Neural progenitor cell (in vitro differentiated cells): ENCODE measurements at regions not wholly inside any gene's neighbourhood (a gene's known extent, or its start where the extent isn't known, plus 50 kb on each side); places are given as distances from the start of the nearest gene placed in this dataset.

ENCODE experiments used
- DNase-seq: peaks from one replicate; pipeline ENCODE4 v3.0.0-alpha.2; 2016; ENCODE audit warnings: low spot score
- H2AFZ ChIP-seq: fragments of 200-600 bp; sonication (generic); replicated peaks from 2 replicates; pipeline ENCODE4 v1.6.1; 2016; ENCODE audit warnings: antibody characterized with exemption
- H3F3A ChIP-seq: fragments of 200-600 bp; sonication (generic); 2 replicates; pipeline ENCODE4 v1.6.1; 2016; ENCODE audit warnings: antibody characterized with exemption, low read depth
- H3K27ac ChIP-seq: fragments of 200-600 bp; sonication (generic); 2 replicates; pipeline ENCODE4 v1.5.1; 2016; ENCODE audit warnings: mild to moderate bottlenecking
- H3K27me3 ChIP-seq: fragments of 200-600 bp; sonication (generic); 2 replicates; pipeline ENCODE4 v1.6.1; 2016; ENCODE audit warnings: mild to moderate bottlenecking, moderate library complexity
- H3K36me3 ChIP-seq: fragments of 200-600 bp; sonication (generic); 2 replicates; pipeline ENCODE4 v1.5.1; 2016
- H3K4me1 ChIP-seq: fragments of 200-600 bp; sonication (generic); 2 replicates; pipeline ENCODE4 v1.6.1; 2016; ENCODE audit warnings: mixed run types
- H3K4me2 ChIP-seq: fragments of 200-600 bp; sonication (generic); 2 replicates; pipeline ENCODE4 v1.6.1; 2016
- H3K4me3 ChIP-seq: fragments of 200-600 bp; sonication (generic); 2 replicates; pipeline ENCODE4 v1.5.1; 2016
- H3K79me2 ChIP-seq: fragments of 200-600 bp; sonication (generic); 2 replicates; pipeline ENCODE4 v1.6.1; 2016; ENCODE audit warnings: low read depth
- H3K9ac ChIP-seq: fragments of 200-600 bp; sonication (generic); 2 replicates; pipeline ENCODE4 v1.6.1; 2016
- H3K9me3 ChIP-seq: fragments of 200-600 bp; sonication (generic); 2 replicates; pipeline ENCODE4 v1.5.1; 2016; ENCODE audit warnings: low read depth
- H4K20me1 ChIP-seq: fragments of 200-600 bp; sonication (generic); 2 replicates; pipeline ENCODE4 v1.6.1; 2016; ENCODE audit warnings: low read depth
- H3K27ac Mint-ChIP-seq: 3 replicates; pipeline ENCODE4 v1.8.0; 2021; ENCODE audit warnings: mixed read lengths
- H3K27me3 Mint-ChIP-seq: 2 replicates; pipeline ENCODE4 v1.8.0; 2022; ENCODE audit warnings: low read depth, mild to moderate bottlenecking, inconsistent platforms, moderate library complexity, mixed read lengths; ENCODE audit not compliant: insufficient read depth
- H3K36me3 Mint-ChIP-seq: 3 replicates; pipeline ENCODE4 v1.8.0; 2021; ENCODE audit warnings: mixed read lengths
- H3K4me1 Mint-ChIP-seq: 3 replicates; pipeline ENCODE4 v1.8.0; 2021; ENCODE audit warnings: mixed read lengths
- H3K4me3 Mint-ChIP-seq: 3 replicates; pipeline ENCODE4 v1.8.0; 2021; ENCODE audit warnings: mild to moderate bottlenecking, moderate library complexity, mixed read lengths
- H3K9me3 Mint-ChIP-seq: 3 replicates; pipeline ENCODE4 v1.8.0; 2020; ENCODE audit warnings: mixed read lengths
- EZH2 ChIP-seq: fragments of 200-600 bp; sonication (generic); IDR thresholded peaks from 2 replicates; pipeline ENCODE4 v1.6.1; 2017; ENCODE audit warnings: antibody characterized with exemption, mild to moderate bottlenecking, moderate library complexity
- EZH2phosphoT487 ChIP-seq: fragments of 200-600 bp; sonication (generic); IDR thresholded peaks from 2 replicates; pipeline ENCODE4 v1.6.1; 2017; ENCODE audit warnings: antibody characterized with exemption
- TF ChIP-seq, protein P1 (sequence below): fragments of 200-600 bp; sonication (generic); IDR thresholded peaks from 2 replicates; pipeline ENCODE4 v1.5.1; 2017; ENCODE audit warnings: antibody characterized with exemption, mild to moderate bottlenecking

DNA sequence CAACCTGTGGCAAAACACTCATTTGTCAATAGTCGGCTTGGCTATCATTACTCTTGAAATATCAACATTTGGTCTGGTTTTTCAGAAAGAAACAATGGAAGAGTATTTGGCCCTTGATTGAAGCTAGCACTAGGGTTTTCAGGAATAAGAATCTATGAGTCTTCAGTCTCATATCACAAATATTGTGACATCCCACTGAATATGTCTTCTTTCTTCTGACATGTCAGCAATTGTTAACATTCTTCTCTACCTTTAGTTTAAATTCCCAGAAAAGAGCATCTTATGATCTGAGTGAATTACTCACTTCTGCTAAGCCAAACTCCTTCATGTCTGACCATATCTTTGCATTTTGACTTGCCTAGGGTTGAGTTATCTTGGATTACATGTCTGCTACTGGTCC is 435.2 kb upstream of the SEMA3D start:
- Histone ChIP-seq H3K4me3 (no peak overlapping the region), H3F3A (no peaks in the 10 kb centered on the region), H3K4me1 (no peaks in the 10 kb centered on the region), H3K36me3 (no peaks in the 10 kb centered on the region), H4K20me1 (no peaks in the 10 kb centered on the region), H3K4me2 (no peak overlapping the region), H3K9ac (no peak overlapping the region), H3K79me2 (no peaks in the 10 kb centered on the region), H3K27ac (no peak overlapping the region), H3K27me3 (no peaks in the 10 kb centered on the region), H3K9me3 (peaks cover 4% of the 10 kb centered on the region), H2AFZ (no peak overlapping the region)
- Mint-ChIP-seq H3K36me3 (no peaks in the 10 kb centered on the region), H3K9me3 (no peaks in the 10 kb centered on the region), H3K27ac (no peak overlapping the region), H3K4me1 (no peaks in the 10 kb centered on the region), H3K27me3 (no peaks in the 10 kb centered on the region), H3K4me3 (no peak overlapping the region)
- DNase-seq, result no peak
- TF ChIP-seq, protein P1, sequence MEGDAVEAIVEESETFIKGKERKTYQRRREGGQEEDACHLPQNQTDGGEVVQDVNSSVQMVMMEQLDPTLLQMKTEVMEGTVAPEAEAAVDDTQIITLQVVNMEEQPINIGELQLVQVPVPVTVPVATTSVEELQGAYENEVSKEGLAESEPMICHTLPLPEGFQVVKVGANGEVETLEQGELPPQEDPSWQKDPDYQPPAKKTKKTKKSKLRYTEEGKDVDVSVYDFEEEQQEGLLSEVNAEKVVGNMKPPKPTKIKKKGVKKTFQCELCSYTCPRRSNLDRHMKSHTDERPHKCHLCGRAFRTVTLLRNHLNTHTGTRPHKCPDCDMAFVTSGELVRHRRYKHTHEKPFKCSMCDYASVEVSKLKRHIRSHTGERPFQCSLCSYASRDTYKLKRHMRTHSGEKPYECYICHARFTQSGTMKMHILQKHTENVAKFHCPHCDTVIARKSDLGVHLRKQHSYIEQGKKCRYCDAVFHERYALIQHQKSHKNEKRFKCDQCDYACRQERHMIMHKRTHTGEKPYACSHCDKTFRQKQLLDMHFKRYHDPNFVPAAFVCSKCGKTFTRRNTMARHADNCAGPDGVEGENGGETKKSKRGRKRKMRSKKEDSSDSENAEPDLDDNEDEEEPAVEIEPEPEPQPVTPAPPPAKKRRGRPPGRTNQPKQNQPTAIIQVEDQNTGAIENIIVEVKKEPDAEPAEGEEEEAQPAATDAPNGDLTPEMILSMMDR, result no peak
- TF ChIP-seq EZH2 (no peak), EZH2phosphoT487 (no peak)

DNA sequence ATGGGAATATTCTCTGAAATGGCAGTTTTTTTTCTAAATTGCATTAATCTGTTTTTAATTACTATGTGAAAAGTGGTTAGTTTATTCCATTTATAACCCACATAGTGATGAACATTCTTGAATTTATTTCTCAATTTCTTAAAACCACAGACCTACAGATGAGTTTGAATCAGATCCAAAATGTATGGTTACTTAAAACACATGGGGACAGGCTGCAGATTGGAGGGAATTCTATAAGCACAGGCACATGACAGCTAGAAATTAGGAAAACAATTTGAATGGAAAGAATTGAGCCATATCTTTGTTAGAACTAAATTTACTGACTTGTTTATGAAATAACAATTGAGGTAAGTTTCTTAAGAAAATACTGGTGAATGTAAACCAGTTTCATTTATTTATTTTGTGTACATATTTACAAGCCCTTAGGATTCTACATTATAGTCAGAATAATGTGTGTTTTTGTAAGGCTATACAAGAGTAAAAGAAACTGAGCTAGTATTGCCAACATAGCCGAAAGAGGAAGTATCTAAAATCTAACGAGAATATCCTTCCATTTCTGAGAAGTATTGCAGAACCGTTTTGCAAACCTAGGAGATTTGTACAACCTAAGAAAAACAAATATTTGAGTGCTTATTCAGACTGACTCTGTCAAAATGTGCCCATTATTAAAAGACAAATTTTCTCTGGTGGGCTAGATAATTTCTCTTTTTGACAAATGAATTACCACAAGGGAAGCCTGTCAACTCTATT is 434.3 kb upstream of the SEMA3D start:
- no peaks in the 10 kb centered on the region for H4K20me1 ChIP-seq
- Mint-ChIP-seq H3K27ac (no peak overlapping the region), H3K9me3 (no peaks in the 10 kb centered on the region), H3K4me1 (no peaks in the 10 kb centered on the region), H3K27me3 (no peaks in the 10 kb centered on the region), H3K4me3 (no peak overlapping the region), H3K36me3 (no peaks in the 10 kb centered on the region)
- no peaks in the 10 kb centered on the region for H3F3A ChIP-seq
- peaks cover 4% of the 10 kb centered on the region for H3K9me3 ChIP-seq
- H3K4me2 ChIP-seq, result no peak overlapping the region
- no peak overlapping the region for H3K9ac ChIP-seq
- H3K79me2 ChIP-seq, result no peaks in the 10 kb centered on the region
- H3K4me1 ChIP-seq, result no peaks in the 10 kb centered on the region
- TF ChIP-seq EZH2 (no peak), EZH2phosphoT487 (no peak)
- TF ChIP-seq, protein P1, result no peak
- no peaks in the 10 kb centered on the region for H3K36me3 ChIP-seq
- H2AFZ ChIP-seq, result no peak overlapping the region
- no peaks in the 10 kb centered on the region for H3K27me3 ChIP-seq
- H3K4me3 ChIP-seq, result no peak overlapping the region
- no peak overlapping the region for H3K27ac ChIP-seq
- DNase-seq, result no peak

DNA sequence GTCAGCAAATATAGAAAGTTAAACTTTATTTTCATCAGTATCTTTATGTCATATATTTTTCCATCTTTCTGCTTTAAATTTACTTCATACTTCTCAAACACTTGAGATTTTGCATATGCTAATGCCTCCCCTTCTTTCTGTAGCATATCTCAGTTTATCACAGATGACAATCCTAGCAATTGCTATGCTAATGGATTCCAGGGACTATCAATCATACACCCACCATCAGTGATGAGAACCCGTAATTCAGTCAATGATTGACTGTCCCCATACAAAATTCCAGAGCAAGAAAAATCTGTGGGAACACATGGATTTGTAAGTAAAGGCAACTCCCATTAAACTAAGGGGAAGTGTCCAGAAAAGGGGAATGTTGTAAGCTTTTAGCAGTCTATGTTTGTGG is 432.4 kb upstream of the SEMA3D start:
- no peak overlapping the region for H3K4me3 Mint-ChIP-seq
- no peak for TF ChIP-seq EZH2
- no peak for TF ChIP-seq EZH2phosphoT487
- TF ChIP-seq, protein P1, result no peak
- no peaks in the 10 kb centered on the region for H3K4me1 Mint-ChIP-seq
- H3K27ac Mint-ChIP-seq, result no peak overlapping the region
- H4K20me1 ChIP-seq, result no peaks in the 10 kb centered on the region
- H3K4me1 ChIP-seq, result no peaks in the 10 kb centered on the region
- H3K36me3 Mint-ChIP-seq, result no peaks in the 10 kb centered on the region
- no peak overlapping the region for H3K4me3 ChIP-seq
- DNase-seq, result no peak
- no peaks in the 10 kb centered on the region for H3K36me3 ChIP-seq
- H3K79me2 ChIP-seq, result no peaks in the 10 kb centered on the region
- H3K27ac ChIP-seq, result no peak overlapping the region
- no peak overlapping the region for H3K9ac ChIP-seq
- H2AFZ ChIP-seq, result no peak overlapping the region
- no peaks in the 10 kb centered on the region for H3F3A ChIP-seq
- peaks cover 8% of the 10 kb centered on the region for H3K9me3 Mint-ChIP-seq
- no peaks in the 10 kb centered on the region for H3K27me3 Mint-ChIP-seq
- peaks cover 4% of the 10 kb centered on the region for H3K9me3 ChIP-seq
- H3K4me2 ChIP-seq, result no peak overlapping the region
- H3K27me3 ChIP-seq, result no peaks in the 10 kb centered on the region
